Chondrocyte (in vitro differentiated cells): ENCODE measurements at regions not wholly inside any gene's neighbourhood (a gene's known extent, or its start where the extent isn't known, plus 50 kb on each side); places are given as distances from the start of the nearest gene placed in this dataset.

ENCODE experiments used
- DNase-seq: peaks from one replicate; pipeline ENCODE4 v3.0.0; 2021; ENCODE audit warnings: mixed read lengths, low spot score
- H3K27ac Mint-ChIP-seq: one replicate; pipeline ENCODE4 v1.8.0; 2021; ENCODE audit warnings: mild to moderate bottlenecking, moderate library complexity, mixed read lengths; ENCODE audit not compliant: unreplicated experiment
- H3K27me3 Mint-ChIP-seq: 2 replicates; pipeline ENCODE4 v1.8.0; 2021; ENCODE audit warnings: low read depth, mixed read lengths
- H3K36me3 Mint-ChIP-seq: 2 replicates; pipeline ENCODE4 v1.8.0; 2021; ENCODE audit warnings: low read depth, mixed read lengths
- H3K4me1 Mint-ChIP-seq: 2 replicates; pipeline ENCODE4 v1.8.0; 2021; ENCODE audit warnings: low read depth, mild to moderate bottlenecking, mixed read lengths
- H3K4me3 Mint-ChIP-seq: one replicate; pipeline ENCODE4 v1.8.0; 2021; ENCODE audit warnings: mild to moderate bottlenecking, moderate library complexity, mixed read lengths; ENCODE audit not compliant: unreplicated experiment
- H3K9me3 Mint-ChIP-seq: 2 replicates; pipeline ENCODE4 v1.8.0; 2021; ENCODE audit warnings: low read depth, mixed read lengths
- CTCF ChIP-seq: fragments of 200-600 bp; sonication (generic); IDR thresholded peaks from 2 replicates; pipeline ENCODE4 v1.5.0; 2021; ENCODE audit warnings: antibody characterized with exemption, mild to moderate bottlenecking, moderate library complexity

GRCh38 chr1:63004868-63005267 is 220.9 kb downstream of the ATG4C start:
- Mint-ChIP-seq H3K4me3 (no peak overlapping the region), H3K4me1 (no peaks in the 10 kb centered on the region), H3K27me3 (peaks cover 31% of the 10 kb centered on the region), H3K36me3 (no peaks in the 10 kb centered on the region), H3K9me3 (no peaks in the 10 kb centered on the region), H3K27ac (no peak overlapping the region)
- no peak for DNase-seq
- TF ChIP-seq CTCF: peak; percentile 82

GRCh38 chr1:63005812-63006211 is 221.9 kb downstream of the ATG4C start:
- no peaks in the 10 kb centered on the region for H3K9me3 Mint-ChIP-seq
- no peak overlapping the region for H3K4me3 Mint-ChIP-seq
- H3K27me3 Mint-ChIP-seq: peaks cover 25% of the 10 kb centered on the region
- no peak for DNase-seq
- H3K4me1 Mint-ChIP-seq: peaks cover 3% of the 10 kb centered on the region
- no peaks in the 10 kb centered on the region for H3K36me3 Mint-ChIP-seq
- no peak overlapping the region for H3K27ac Mint-ChIP-seq
- no peak for TF ChIP-seq CTCF

- TF ChIP-seq CTCF: no peak
- DNase-seq: no peak
- no peak overlapping the region for H3K4me3 Mint-ChIP-seq
- peaks cover 8% of the 10 kb centered on the region for H3K27me3 Mint-ChIP-seq
- H3K9me3 Mint-ChIP-seq: peaks cover 1% of the 10 kb centered on the region
- peaks cover 16% of the 10 kb centered on the region for H3K4me1 Mint-ChIP-seq
- no peaks in the 10 kb centered on the region for H3K36me3 Mint-ChIP-seq
- no peak overlapping the region for H3K27ac Mint-ChIP-seq
These were observed 225.5 kb downstream of the ATG4C start for GRCh38 chr1:63009421-63009820.

GRCh38 chr1:63010913-63011660 is 227.2 kb downstream of the ATG4C start:
- peaks cover 3% of the 10 kb centered on the region for H3K9me3 Mint-ChIP-seq
- TF ChIP-seq CTCF: no peak
- no peak overlapping the region for H3K4me3 Mint-ChIP-seq
- no peak overlapping the region for H3K27ac Mint-ChIP-seq
- no peak for DNase-seq
- no peaks in the 10 kb centered on the region for H3K36me3 Mint-ChIP-seq
- H3K27me3 Mint-ChIP-seq: peaks cover 6% of the 10 kb centered on the region
- peaks cover 16% of the 10 kb centered on the region for H3K4me1 Mint-ChIP-seq

- no peak for DNase-seq
- TF ChIP-seq CTCF: no peak
- Mint-ChIP-seq H3K36me3 (no peaks in the 10 kb centered on the region), H3K27ac (no peak overlapping the region), H3K9me3 (peaks cover 3% of the 10 kb centered on the region), H3K4me3 (no peak overlapping the region), H3K4me1 (peaks cover 16% of the 10 kb centered on the region), H3K27me3 (peaks cover 2% of the 10 kb centered on the region)
These were observed 228.4 kb downstream of the ATG4C start for GRCh38 chr1:63012339-63012738.
